GM21576 (cell line): ENCODE measurements at regions not wholly inside any gene's neighbourhood (a gene's known extent, or its start where the extent isn't known, plus 50 kb on each side); places are given as distances from the start of the nearest gene placed in this dataset.
"Not testable (repeated sequence)": the region's sequence is repeated elsewhere in the genome, so short reads cannot be mapped to it uniquely, and the experiment has no call there.

Experiments used
- ATAC-seq: cut with Tn5 transposase; IDR thresholded peaks from one replicate; pipeline ENCODE4 v1.9.1; 2021; ENCODE audit warnings: mild to moderate bottlenecking, moderate library complexity; ENCODE audit not compliant: unreplicated experiment

GRCh38 chr1:170436928-170437327 is 95.0 kb upstream of the GORAB start:
- no peak for ATAC-seq

- ATAC-seq = no peak
Observed at GRCh38 chr1:170445096-170445495, 86.9 kb upstream of the GORAB start.

GRCh38 chr1:170448661-170449158 is 83.3 kb upstream of the GORAB start:
- no peak for ATAC-seq

- ATAC-seq = not testable (repeated sequence)
Observed at GRCh38 chr1:170457325-170458050, 74.5 kb upstream of the GORAB start.

GRCh38 chr1:170460001-170460400 is 72.0 kb upstream of the GORAB start:
- no peak for ATAC-seq

- no peak for ATAC-seq
Observed at GRCh38 chr1:170460414-170461155, 71.4 kb upstream of the GORAB start.

GRCh38 chr1:170461291-170461747 is 70.6 kb upstream of the GORAB start:
- ATAC-seq = no peak

GRCh38 chr1:170461762-170462384 is 70.1 kb upstream of the GORAB start:
- ATAC-seq = no peak

GRCh38 chr1:170470121-170470520 is 61.8 kb upstream of the GORAB start:
- no peak for ATAC-seq

- no peak for ATAC-seq
Observed at GRCh38 chr1:170471398-170472053, 60.4 kb upstream of the GORAB start.

GRCh38 chr1:170481000-170481399 is 51.0 kb upstream of the GORAB start:
- ATAC-seq = no peak
